ENCODE measurements at regions not wholly inside any gene's neighbourhood (a gene's known extent, or its start where the extent isn't known, plus 50 kb on each side); places are given as distances from the start of the nearest gene placed in this dataset.

- no peak overlapping the region for H3K9ac ChIP-seq (ENCODE audit: low read depth, low read length)
- H3K9me3 ChIP-seq (ENCODE audit: control insufficient read depth, insufficient read depth, low read length), result no peaks in the 10 kb centered on the region
- no peaks in the 10 kb centered on the region for H3K36me3 ChIP-seq (ENCODE audit: insufficient read depth, low read length)
- no peaks in the 10 kb centered on the region for H3K4me1 ChIP-seq (ENCODE audit: insufficient read depth, low read length)
These were observed 887.9 kb downstream of the DCDC2C start for GRCh38 chr2:4591261-4591660.

DNA sequence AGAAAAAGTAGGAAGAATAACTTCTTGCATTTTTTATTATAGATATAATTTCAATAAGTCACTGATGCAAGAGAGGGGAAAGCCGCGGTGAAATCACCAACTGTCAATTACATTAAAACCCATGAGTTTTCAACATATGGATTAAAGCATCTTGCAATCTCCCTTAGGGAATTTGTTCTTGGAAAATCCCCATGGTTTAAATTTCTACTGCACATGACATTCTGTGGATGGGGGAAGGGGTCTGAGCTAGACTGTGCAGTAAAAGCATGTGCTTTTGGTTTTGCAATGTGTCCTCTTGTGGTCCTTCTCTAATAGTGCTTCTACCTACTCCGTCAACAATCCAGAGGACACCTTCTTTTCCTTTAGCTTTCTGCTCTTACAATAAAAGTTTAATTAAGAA lies 894.0 kb downstream of the DCDC2C start:
- Histone ChIP-seq H3K36me3 (ENCODE audit: insufficient read depth, low read length) (no peaks in the 10 kb centered on the region), H3K9ac (ENCODE audit: low read depth, low read length) (no peak overlapping the region), H3K4me1 (ENCODE audit: insufficient read depth, low read length) (no peaks in the 10 kb centered on the region), H3K9me3 (ENCODE audit: control insufficient read depth, insufficient read depth, low read length) (no peaks in the 10 kb centered on the region)

DNA sequence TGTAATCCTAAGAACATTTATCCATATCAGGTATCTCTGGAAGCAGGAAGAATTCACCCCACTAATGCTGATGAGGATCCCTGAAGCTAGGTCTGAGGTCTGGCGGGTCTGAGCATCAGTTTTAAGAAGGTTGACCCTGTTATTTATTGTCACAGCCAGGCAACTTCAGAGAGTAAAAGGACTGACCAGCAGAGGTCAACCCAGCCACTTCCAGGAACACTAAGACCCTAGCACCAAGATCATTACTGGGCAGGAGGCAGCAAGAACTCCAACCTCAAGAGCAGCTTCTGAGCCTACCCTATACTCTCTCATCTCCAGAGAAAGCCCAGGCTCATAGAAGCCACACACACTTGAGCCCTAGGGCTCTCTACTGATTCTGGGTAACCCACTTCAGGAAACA lies 901.4 kb downstream of the DCDC2C start:
- Histone ChIP-seq H3K9ac (ENCODE audit: low read depth, low read length) (no peak overlapping the region), H3K36me3 (ENCODE audit: insufficient read depth, low read length) (no peaks in the 10 kb centered on the region), H3K4me1 (ENCODE audit: insufficient read depth, low read length) (no peaks in the 10 kb centered on the region), H3K9me3 (ENCODE audit: control insufficient read depth, insufficient read depth, low read length) (no peaks in the 10 kb centered on the region)

DNA sequence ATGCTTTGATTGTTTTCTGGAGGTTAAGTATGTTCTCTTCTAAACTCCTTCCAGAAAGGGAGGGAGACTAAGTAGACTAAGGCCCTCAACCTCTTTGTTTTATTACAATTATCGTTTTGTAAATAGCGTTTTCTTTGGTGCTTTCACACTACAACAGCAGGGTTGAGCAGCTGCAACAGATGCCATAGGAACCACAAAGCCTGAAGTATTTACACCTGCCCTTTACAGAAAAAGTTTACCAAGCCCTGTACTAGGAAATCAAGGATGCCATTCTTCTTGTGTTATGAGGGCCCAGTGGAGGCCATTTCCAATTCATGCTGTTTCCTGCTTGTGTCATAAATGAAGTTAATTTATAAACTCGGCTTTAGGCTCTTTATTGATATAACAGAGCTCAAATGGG lies 914.8 kb downstream of the DCDC2C start:
- H3K4me1 ChIP-seq (ENCODE audit: insufficient read depth, low read length), result no peaks in the 10 kb centered on the region
- H3K36me3 ChIP-seq (ENCODE audit: insufficient read depth, low read length), result no peaks in the 10 kb centered on the region
- no peak overlapping the region for H3K9ac ChIP-seq (ENCODE audit: low read depth, low read length)

DNA sequence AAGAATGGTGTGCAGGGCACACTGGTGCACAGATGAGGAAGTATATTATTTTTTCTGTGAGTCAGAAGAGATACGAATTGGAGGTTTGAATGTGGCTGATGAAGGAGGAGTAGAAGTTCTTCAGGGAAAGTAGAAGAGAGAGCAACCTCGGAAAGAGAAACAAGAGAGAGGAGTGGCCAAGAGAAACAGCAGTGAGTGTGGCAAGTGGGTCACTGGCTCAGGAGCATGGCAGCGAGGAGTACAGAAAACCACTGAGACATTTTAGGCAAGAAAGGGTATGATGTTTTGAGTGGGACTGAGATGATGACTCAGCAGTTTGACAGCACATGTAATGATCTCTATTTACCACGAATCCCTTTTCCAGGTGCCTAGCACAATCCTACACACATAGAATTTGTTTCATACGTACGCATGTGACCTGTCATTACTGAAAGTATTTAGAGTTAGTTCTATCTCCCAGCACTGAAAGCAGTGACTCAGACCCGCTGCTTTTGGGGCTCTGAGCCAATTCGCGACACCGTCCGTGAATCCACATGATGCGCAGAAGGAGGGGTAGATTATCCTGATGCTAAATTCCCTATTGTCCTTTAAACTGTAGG lies 915.4 kb downstream of the DCDC2C start:
- Histone ChIP-seq H3K9ac (ENCODE audit: low read depth, low read length) (no peak overlapping the region), H3K4me1 (ENCODE audit: insufficient read depth, low read length) (no peaks in the 10 kb centered on the region), H3K36me3 (ENCODE audit: insufficient read depth, low read length) (no peaks in the 10 kb centered on the region), H3K9me3 (ENCODE audit: control insufficient read depth, insufficient read depth, low read length) (no peaks in the 10 kb centered on the region; the same call in 1 of the 2 replicates)

More for the DNA sequence above, 914.8 kb downstream of the DCDC2C start:
- no peaks in the 10 kb centered on the region; the same call in 1 of the 2 replicates for H3K9me3 ChIP-seq (ENCODE audit: control insufficient read depth, insufficient read depth, low read length)

GRCh38 chr2:4628998-4629501 lies 925.7 kb downstream of the DCDC2C start:
- H3K9ac ChIP-seq (ENCODE audit: low read depth, low read length), result no peak overlapping the region
- no peaks in the 10 kb centered on the region for H3K36me3 ChIP-seq (ENCODE audit: insufficient read depth, low read length)

DNA sequence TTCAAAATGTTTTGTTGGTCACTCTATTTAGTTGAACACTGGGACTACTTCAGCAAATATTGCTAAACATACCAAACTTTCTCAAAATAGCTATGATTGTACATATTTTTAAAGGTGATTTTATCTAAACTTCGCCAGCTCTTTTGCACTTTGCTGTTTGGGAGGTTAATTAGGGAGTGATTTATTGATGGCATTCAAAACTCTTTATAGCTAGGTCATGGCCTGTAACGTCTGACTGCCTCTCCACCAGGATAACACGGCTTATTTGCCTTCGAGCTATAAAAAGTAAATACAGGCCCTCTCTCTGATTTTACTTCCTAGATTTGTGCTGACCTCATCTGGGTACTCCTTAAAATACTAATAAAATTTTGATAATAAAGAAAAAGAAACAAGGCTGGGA lies 931.9 kb downstream of the DCDC2C start:
- H3K36me3 ChIP-seq (ENCODE audit: insufficient read depth, low read length), result no peaks in the 10 kb centered on the region
- no peak overlapping the region for H3K9ac ChIP-seq (ENCODE audit: low read depth, low read length)
- no peaks in the 10 kb centered on the region for H3K9me3 ChIP-seq (ENCODE audit: control insufficient read depth, insufficient read depth, low read length)
- no peaks in the 10 kb centered on the region for H3K4me1 ChIP-seq (ENCODE audit: insufficient read depth, low read length)

More at GRCh38 chr2:4628998-4629501, 925.7 kb downstream of the DCDC2C start:
- H3K4me1 ChIP-seq (ENCODE audit: insufficient read depth, low read length), result no peaks in the 10 kb centered on the region
- H3K9me3 ChIP-seq (ENCODE audit: control insufficient read depth, insufficient read depth, low read length), result no peaks in the 10 kb centered on the region; the same call in 1 of the 2 replicates

DNA sequence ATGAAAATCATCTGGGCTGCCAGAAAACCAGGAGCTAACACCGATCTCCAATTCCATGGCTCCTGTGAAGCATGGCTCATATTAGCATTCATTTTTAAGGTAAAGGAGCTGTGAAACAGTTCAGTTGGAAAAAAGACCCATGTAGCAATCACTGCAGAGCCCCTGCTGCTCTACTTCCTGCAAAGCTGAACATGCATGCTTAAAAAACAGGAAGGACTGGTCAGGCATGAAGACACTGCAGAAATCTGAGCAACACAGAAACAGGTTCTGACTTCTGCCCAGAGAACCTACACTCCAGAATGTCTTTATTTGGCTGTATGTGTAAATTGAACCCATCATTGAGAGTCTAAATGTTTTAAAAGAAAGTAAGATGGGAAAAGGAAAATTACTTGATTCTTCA lies 950.6 kb downstream of the DCDC2C start:
- no peaks in the 10 kb centered on the region for H3K9me3 ChIP-seq (ENCODE audit: control insufficient read depth, insufficient read depth, low read length)
- no peak overlapping the region for H3K9ac ChIP-seq (ENCODE audit: low read depth, low read length)
- no peaks in the 10 kb centered on the region for H3K36me3 ChIP-seq (ENCODE audit: insufficient read depth, low read length)
- H3K4me1 ChIP-seq (ENCODE audit: insufficient read depth, low read length), result no peaks in the 10 kb centered on the region

DNA sequence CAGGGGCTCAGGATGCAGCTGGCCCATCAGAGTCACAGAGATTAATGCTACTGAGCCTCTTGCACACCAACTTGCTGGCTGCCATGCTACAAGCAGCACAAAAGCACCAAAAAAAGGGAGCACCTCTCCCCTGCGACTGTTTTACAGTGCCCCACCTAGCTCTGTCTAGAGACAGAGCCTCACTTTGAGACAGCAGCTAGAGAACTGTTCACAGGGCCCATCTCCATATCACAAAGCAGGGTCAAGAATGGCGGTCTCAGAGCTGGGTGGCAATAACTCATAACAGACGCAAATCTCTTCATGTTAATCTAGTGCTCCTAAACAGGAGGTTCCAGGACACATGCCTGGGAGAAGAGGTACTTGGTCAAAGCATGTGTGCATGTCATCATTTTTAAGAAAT lies 953.0 kb downstream of the DCDC2C start:
- H3K9me3 ChIP-seq (ENCODE audit: control insufficient read depth, insufficient read depth, low read length), result no peaks in the 10 kb centered on the region
- no peaks in the 10 kb centered on the region for H3K4me1 ChIP-seq (ENCODE audit: insufficient read depth, low read length)
- no peak overlapping the region for H3K9ac ChIP-seq (ENCODE audit: low read depth, low read length)
- no peaks in the 10 kb centered on the region for H3K36me3 ChIP-seq (ENCODE audit: insufficient read depth, low read length)

DNA sequence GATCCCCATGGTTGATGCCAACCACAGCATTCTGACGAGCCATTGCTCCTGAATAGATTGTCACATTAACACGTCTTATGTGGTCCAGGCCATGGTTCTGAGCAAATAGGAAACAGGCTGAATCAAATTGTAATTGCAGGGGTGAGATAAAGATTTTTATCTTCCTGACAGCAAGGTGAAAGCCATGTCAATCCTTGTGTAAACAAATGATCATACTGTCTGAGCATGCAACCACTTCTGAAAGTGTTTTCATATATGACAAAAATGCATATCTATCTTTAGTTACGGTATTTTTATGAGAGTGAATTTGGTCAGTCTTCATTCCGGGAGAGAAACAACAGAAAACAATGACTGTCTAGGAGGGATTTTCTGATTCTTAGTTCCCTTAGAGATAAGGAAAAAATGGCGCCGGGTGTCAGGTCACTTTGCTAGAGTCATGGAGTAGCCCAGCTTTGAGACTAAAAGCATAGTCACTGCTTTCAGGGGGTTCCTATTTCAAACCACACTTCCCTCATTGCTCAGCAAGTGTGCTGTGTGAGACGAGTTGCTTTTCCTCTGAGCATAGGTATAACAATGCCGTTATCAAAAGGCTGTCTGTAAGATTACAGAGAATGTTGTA lies 958.9 kb downstream of the DCDC2C start:
- Histone ChIP-seq H3K36me3 (ENCODE audit: insufficient read depth, low read length) (no peaks in the 10 kb centered on the region), H3K9me3 (ENCODE audit: control insufficient read depth, insufficient read depth, low read length) (no peaks in the 10 kb centered on the region), H3K4me1 (ENCODE audit: insufficient read depth, low read length) (no peaks in the 10 kb centered on the region), H3K9ac (ENCODE audit: low read depth, low read length) (no peak overlapping the region)

DNA sequence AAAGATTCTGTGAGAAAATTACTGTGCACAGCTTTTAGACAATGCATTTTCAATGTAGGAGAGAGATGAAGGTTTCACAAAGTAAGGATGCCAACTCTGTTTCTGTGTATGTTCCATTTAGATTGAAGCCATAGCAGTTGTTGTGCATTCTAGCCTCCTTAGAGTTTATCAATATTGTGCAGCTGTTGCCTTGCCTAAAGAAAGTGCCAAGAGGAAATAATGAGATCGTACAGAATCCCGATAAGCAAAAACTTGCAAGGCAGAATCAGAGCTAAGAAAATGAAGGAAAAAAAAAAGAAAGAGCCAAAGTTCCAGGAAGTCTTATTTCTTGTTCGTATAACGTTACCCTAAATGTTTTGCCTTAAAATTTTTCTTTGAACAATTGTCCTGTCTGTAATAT lies 965.0 kb downstream of the DCDC2C start:
- Histone ChIP-seq H3K9me3 (ENCODE audit: control insufficient read depth, insufficient read depth, low read length) (no peaks in the 10 kb centered on the region; the same call in 1 of the 2 replicates), H3K9ac (ENCODE audit: low read depth, low read length) (no peak overlapping the region), H3K4me1 (ENCODE audit: insufficient read depth, low read length) (no peaks in the 10 kb centered on the region), H3K36me3 (ENCODE audit: insufficient read depth, low read length) (no peaks in the 10 kb centered on the region)

DNA sequence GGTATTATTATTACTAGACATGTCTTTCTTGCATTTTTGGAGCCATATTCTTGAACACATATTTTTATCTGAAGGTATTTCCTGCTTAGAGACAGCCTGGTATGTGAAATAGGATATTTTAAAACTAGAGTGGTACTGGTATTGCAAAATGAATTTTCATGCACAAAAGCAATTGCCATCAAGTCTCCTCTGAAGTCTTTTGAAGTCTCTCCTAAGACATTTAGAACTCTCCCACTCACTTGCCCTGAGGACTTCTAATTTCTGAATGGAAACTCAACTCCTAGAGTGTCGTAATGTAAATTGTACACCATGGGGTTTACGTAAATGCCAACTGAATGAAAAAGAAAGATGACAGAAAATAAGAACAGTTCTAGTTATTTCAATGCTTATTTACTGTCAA lies 967.0 kb downstream of the DCDC2C start:
- Histone ChIP-seq H3K36me3 (ENCODE audit: insufficient read depth, low read length) (no peaks in the 10 kb centered on the region), H3K4me1 (ENCODE audit: insufficient read depth, low read length) (no peaks in the 10 kb centered on the region), H3K9ac (ENCODE audit: low read depth, low read length) (no peak overlapping the region), H3K9me3 (ENCODE audit: control insufficient read depth, insufficient read depth, low read length) (no peaks in the 10 kb centered on the region; the same call in 1 of the 2 replicates)

DNA sequence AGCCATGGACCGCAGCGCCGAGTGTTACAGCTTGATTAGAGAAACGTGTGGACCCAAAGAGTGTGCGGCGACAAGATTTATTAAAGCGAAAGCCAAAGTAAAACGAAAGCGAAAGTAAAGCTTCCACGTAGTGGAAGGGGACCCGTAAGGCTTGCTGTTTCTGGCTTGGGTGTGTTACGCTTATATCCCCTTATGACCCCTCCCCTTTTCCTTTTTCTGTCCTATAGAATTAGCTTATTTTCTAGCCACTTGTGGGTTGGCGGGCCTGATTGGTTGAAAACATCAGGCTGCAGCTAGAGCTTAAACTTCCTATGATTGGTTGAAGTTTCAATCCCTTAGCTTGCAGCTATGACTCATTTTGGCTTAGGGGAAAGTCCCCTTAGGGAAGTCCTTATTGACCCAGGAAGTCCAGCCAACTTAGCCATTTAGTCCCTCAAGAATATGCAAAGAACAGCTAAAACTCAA lies 969.7 kb downstream of the DCDC2C start:
- H3K36me3 ChIP-seq (ENCODE audit: insufficient read depth, low read length), result no peaks in the 10 kb centered on the region
- no peaks in the 10 kb centered on the region; the same call in 1 of the 2 replicates for H3K9me3 ChIP-seq (ENCODE audit: control insufficient read depth, insufficient read depth, low read length)
- H3K4me1 ChIP-seq (ENCODE audit: insufficient read depth, low read length), result no peaks in the 10 kb centered on the region
- no peak overlapping the region for H3K9ac ChIP-seq (ENCODE audit: low read depth, low read length)

DNA sequence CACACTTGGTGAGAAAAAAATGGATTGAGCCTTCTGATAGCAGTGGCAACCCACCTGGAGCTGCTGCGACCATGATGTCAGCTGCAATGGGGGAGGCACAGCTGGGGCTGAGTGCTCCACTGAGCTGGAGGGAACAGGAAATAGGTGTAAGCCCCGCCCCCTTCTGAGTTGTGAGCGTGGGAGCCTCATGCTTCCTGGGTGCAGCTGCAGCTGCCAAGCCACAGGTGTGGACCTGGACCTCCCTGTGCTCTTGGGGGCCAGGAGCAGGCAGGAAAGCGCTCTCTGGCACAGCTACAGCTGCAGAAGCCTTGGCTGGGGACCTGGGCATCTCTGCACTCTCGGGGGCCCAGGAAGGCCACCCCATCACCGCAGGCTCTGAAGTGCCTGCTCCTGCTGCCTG lies 970.6 kb downstream of the DCDC2C start:
- H3K9me3 ChIP-seq (ENCODE audit: control insufficient read depth, insufficient read depth, low read length), result no peaks in the 10 kb centered on the region; the same call in 1 of the 2 replicates
- H3K4me1 ChIP-seq (ENCODE audit: insufficient read depth, low read length), result no peaks in the 10 kb centered on the region
- H3K36me3 ChIP-seq (ENCODE audit: insufficient read depth, low read length), result no peaks in the 10 kb centered on the region
- H3K9ac ChIP-seq (ENCODE audit: low read depth, low read length), result no peak overlapping the region

DNA sequence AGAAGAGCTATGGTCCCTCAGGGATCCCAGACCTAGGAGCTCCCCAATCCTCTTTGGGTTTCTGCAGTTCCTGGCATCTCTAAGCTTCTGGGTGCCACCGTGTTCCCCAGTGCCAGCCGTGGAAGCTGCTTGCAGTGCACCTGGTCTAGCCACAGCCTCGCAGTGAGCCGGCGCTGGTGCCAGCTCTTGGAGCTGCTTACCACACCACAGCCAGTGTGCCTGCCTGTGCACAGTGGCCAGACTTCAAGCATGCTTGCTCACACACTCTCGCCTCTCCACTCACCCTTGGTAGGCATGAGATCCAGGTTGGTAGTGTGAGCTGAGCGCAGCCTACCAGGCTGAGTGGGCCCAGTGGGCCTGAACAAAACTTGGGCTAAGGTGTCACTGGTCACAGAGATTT lies 971.9 kb downstream of the DCDC2C start:
- Histone ChIP-seq H3K9ac (ENCODE audit: low read depth, low read length) (no peak overlapping the region), H3K4me1 (ENCODE audit: insufficient read depth, low read length) (no peaks in the 10 kb centered on the region), H3K9me3 (ENCODE audit: control insufficient read depth, insufficient read depth, low read length) (no peaks in the 10 kb centered on the region; the same call in 1 of the 2 replicates), H3K36me3 (ENCODE audit: insufficient read depth, low read length) (no peaks in the 10 kb centered on the region)

All from ES-I3 (cell line).